Adrenal gland (tissue), 9 donors: ENCODE measurements at regions not wholly inside any gene's neighbourhood (a gene's known extent, or its start where the extent isn't known, plus 50 kb on each side); places are given as distances from the start of the nearest gene placed in this dataset.

ENCODE experiments used
- DNase-seq, 7 donors: peaks; one replicate each; pipeline ENCODE4 v3.0.0-alpha.2; 2019 to 2020
- H3K27ac ChIP-seq, 5 donors: fragments of 200-600 bp; sonication (generic) in 4 of 5; 1 replicate in 3 of 5; 2 replicates in 2 of 5; pipeline versions ENCODE4 v1.5.1 to v1.8.0; 2016 to 2020; ENCODE audit warnings: mild to moderate bottlenecking in 1 of 5
- H3K27me3 ChIP-seq: fragments of 200-600 bp; 2 replicates; pipeline ENCODE4 v1.8.0; 2021
- H3K36me3 ChIP-seq, 2 donors: fragments of 200-600 bp; replicated peaks in 1 of 2; 1 replicate in 1 of 2; 2 replicates in 1 of 2; pipeline versions ENCODE4 v1.5.1 to v1.8.0; 2018 to 2022
- H3K4me1 ChIP-seq, 2 donors: fragments of 200-600 bp; replicated peaks in 1 of 2; 1 replicate in 1 of 2; 2 replicates in 1 of 2; pipeline versions ENCODE4 v1.5.1 to v1.8.0; 2018 to 2021
- H3K4me3 ChIP-seq, 4 donors: fragments of 200-600 bp; sonication (generic) in 3 of 4; one replicate each; pipeline ENCODE4 v1.5.1; 2016 to 2018
- H3K9me3 ChIP-seq, 3 donors: fragments of 200-600 bp; sonication (generic) in 1 of 3; replicated peaks in 1 of 3; 1 replicate in 2 of 3; 2 replicates in 1 of 3; pipeline versions ENCODE4 v1.5.1 to v1.8.0; 2016 to 2021
- CTCF ChIP-seq, 6 experiments: fragments of 450-650 bp in 4 of 6; fragments of 200-600 bp in 2 of 6; sonication (generic) in 1 of 6; IDR thresholded peaks; 1 replicate in 5 of 6; 2 replicates in 1 of 6; pipeline versions ENCODE4 v1.5.1 to v1.8.0; 2016 to 2021; ENCODE audit warnings: antibody characterized with exemption in 6 of 6, mild to moderate bottlenecking in 2 of 6, moderate library complexity in 1 of 6
- POLR2A ChIP-seq, 2 donors: fragments of 450-650 bp; IDR thresholded peaks; one replicate each; pipeline ENCODE4 v1.6.1; 2017; ENCODE audit warnings: antibody characterized with exemption in 2 of 2, mild to moderate bottlenecking in 2 of 2, moderate library complexity in 1 of 2
- WGBS, 4 donors: extraction: QIAGEN DNeasy Blood & Tissue Kit in 2 of 4; methylation state at CpG; one replicate each; pipeline versions ENCODE4 v1.1.5 to v1.1.7; 2013 to 2017; 5-methylcytosine and 5-hydroxymethylcytosine counted together
- intact Hi-C, 2 donors: fragments of 100-400 bp; cut with DNase I; formaldehyde crosslinking; loops; one replicate each; pipeline versions ENCODE4 v1.14.1 to v1.15.0; 2022 to 2023
- donor health status: healthy with polysubstance abuse.
- donor health status: Bipolar disorder and iron deficiency.
- donor health status: DM: yes; HTN: yes; CAD: no.
- donor health status: DM: no; HTN: no; CAD: no.
- donor health status: DM: no; HTN: no; CAD: no.

DNA sequence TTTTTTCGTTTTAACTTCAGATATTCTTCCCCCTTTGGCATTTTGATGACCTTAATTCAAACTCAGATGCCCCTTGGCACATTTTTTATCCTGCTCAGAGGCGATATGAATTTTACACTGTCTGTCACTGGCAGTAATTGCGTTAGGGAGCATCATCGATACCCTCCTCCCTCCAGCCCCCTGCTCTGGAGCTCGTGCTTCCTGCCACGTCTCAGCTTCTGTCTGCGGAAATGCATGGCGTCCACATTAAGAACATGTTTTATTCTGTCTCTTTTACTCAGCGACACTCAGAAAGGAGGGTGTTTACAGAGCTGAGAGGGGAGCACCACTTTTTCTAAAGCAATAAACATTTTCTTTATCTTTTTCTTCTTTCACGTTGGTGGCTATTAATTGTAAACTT, 254.2 kb downstream of the EBLN2 start:
- no peaks in the 10 kb centered on the region for H3K27me3 ChIP-seq
- no peak overlapping the region for H3K27ac ChIP-seq
- WGBS, 4 donors: 59 to 68% (median 65%) methylated on average over 10 of the region's 10 CpGs
- DNase-seq: no peak
- intact Hi-C loops: no loop called here
- H3K4me3 ChIP-seq: no peak overlapping the region
- no peaks in the 10 kb centered on the region for H3K36me3 ChIP-seq
- no peaks in the 10 kb centered on the region for H3K4me1 ChIP-seq
- TF ChIP-seq POLR2A (IDR thresholded peaks at IDR 0.05): no peak
- TF ChIP-seq CTCF (IDR thresholded peaks at IDR 0.05): no peak
- H3K9me3 ChIP-seq: no peaks in the 10 kb centered on the region

DNA sequence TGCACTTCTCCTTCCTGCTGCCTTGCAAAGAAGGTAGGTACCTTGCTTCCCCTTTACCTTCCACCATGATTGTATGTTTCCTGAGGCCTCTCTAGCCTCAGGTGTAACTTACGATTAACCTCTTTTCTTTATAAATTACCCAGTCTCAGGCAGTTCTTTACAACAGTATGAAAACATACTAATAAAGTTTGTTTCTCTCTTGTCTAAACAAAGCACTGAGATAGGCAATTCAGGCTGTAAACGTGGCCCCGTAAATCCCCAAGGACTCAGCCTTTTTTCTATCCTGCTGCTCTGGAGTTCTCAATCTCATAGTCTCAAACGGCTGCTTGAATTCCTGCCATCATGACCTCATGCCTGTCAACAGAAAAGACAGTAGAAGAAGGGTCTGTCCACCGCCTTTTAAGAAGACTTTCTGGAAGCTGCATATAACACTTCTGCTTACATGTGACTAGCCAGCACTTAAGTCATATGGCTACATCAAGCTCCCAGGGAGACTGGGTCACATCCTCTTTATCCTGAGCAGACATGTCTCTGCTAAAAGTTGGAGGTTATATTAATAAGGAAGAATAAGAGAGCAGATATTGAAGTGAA, 257.8 kb downstream of the EBLN2 start:
- no peaks in the 10 kb centered on the region for H3K4me1 ChIP-seq
- no peak overlapping the region for H3K27ac ChIP-seq
- no peak for DNase-seq
- H3K4me3 ChIP-seq: no peak overlapping the region
- TF ChIP-seq CTCF (IDR thresholded peaks at IDR 0.05): no peak
- no peak for TF ChIP-seq POLR2A (IDR thresholded peaks at IDR 0.05)
- WGBS, 4 donors: 52 to 59% (median 55%) methylated on average over 5 of the region's 5 CpGs
- intact Hi-C loops: no loop called here
- no peaks in the 10 kb centered on the region for H3K36me3 ChIP-seq
- H3K27me3 ChIP-seq: no peaks in the 10 kb centered on the region
- no peaks in the 10 kb centered on the region for H3K9me3 ChIP-seq

DNA sequence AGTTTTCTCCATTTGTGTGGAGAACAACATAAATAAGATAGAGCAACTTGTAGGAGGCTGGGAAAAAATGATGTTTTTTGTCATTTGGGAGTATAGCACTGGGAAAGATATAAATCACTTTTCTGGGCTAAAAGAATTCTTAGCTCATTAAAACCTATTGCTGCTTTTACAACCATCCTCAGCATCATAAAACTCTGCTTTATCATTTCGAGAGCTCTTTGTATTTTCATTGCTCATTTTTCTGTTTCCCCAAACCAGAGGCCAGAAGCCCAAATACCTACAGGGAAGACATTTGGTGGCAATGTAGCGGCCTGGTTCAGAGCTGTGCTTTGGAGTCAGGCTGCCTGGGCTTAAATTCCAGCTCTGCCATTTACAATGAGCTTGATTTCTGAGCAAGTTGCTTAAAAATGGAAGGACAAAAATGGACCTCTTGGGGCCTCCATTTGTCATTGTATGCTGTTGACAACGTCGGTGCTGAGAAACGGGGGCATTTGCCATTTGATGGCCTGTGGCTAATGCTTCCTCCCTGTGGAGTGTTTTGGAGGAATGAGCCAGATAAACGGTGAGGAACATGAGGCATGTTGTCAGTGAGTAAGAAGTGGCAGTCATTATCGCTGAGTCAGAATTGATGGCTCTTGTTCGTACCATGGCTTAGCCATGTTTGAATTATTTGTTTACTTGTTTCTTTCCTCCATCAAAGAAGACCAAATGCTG, 260.0 kb downstream of the EBLN2 start:
- no peaks in the 10 kb centered on the region for H3K9me3 ChIP-seq
- H3K27me3 ChIP-seq: no peaks in the 10 kb centered on the region
- no peak for TF ChIP-seq CTCF (IDR thresholded peaks at IDR 0.05)
- TF ChIP-seq POLR2A (IDR thresholded peaks at IDR 0.05): no peak
- 62 to 71% (median 66%) methylated on average over 8 of the region's 8 CpGs for WGBS, 4 donors
- H3K4me1 ChIP-seq: no peaks in the 10 kb centered on the region
- intact Hi-C loops: no loop called here
- H3K36me3 ChIP-seq: no peaks in the 10 kb centered on the region
- H3K27ac ChIP-seq: no peak overlapping the region
- no peak overlapping the region for H3K4me3 ChIP-seq
- DNase-seq: no peak

DNA sequence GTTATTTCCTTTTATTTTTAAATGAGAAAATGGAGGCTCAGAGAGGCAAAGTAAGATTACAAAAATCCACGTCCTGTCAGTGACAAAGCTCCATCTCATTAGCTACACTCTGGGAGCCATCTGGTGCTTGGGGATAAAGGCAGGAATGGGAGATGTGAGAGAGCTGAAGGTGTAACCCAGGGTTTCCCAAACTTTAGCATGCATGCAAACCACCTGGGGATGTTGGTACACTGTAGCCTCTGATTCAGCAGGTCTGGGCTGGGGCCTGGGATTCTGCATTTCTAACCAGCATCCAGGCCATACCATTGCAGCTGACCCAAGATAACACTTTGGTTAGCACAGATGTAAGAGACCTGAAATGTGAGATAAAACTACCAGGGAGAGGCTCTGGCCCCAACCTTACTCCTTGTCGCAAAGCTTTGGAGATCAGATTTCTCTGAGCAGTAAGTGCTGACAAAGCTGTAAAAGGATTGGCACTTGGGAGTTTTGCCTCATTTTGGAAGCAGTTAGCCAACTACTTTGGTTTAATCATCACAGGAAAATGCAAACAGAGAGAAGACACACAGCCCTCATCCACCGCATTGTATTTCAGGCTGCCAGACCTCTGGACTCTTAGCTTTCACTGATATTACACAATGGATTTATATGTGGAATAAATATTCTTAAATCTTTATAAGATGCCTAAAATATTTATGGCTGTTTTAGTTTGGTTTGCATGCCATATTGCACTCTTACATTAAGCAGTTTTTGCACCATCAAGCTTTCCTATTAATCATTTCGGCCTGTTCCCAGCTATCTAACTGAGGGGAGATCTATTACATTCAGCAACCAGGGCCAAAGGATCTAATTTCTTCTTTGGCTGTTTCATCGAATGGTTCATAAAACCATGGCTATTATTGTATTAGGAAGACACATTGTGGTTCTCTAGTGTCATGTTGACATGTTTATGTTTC, 263.0 kb downstream of the EBLN2 start:
- TF ChIP-seq CTCF (IDR thresholded peaks at IDR 0.05) (no peak), POLR2A (IDR thresholded peaks at IDR 0.05) (no peak)
- WGBS, 4 donors: 57 to 69% (median 64%) methylated on average over 5 of the region's 5 CpGs
- H3K9me3 ChIP-seq: no peaks in the 10 kb centered on the region
- H3K27ac ChIP-seq: peak overlapping the region in 1 of 5 donors; percentile 31
- no peak overlapping the region for H3K4me3 ChIP-seq
- H3K36me3 ChIP-seq: no peaks in the 10 kb centered on the region
- no peaks in the 10 kb centered on the region for H3K27me3 ChIP-seq
- no peaks in the 10 kb centered on the region for H3K4me1 ChIP-seq
- intact Hi-C loops: no loop called here
- no peak for DNase-seq
